ENCODE measurements at regions not wholly inside any gene's neighbourhood (a gene's known extent, or its start where the extent isn't known, plus 50 kb on each side); places are given as distances from the start of the nearest gene placed in this dataset.

GRCh38 chr7:8937204-8937603 is 503.8 kb downstream of the NXPH1 start:
- TF ChIP-seq, protein P1, sequence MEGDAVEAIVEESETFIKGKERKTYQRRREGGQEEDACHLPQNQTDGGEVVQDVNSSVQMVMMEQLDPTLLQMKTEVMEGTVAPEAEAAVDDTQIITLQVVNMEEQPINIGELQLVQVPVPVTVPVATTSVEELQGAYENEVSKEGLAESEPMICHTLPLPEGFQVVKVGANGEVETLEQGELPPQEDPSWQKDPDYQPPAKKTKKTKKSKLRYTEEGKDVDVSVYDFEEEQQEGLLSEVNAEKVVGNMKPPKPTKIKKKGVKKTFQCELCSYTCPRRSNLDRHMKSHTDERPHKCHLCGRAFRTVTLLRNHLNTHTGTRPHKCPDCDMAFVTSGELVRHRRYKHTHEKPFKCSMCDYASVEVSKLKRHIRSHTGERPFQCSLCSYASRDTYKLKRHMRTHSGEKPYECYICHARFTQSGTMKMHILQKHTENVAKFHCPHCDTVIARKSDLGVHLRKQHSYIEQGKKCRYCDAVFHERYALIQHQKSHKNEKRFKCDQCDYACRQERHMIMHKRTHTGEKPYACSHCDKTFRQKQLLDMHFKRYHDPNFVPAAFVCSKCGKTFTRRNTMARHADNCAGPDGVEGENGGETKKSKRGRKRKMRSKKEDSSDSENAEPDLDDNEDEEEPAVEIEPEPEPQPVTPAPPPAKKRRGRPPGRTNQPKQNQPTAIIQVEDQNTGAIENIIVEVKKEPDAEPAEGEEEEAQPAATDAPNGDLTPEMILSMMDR (IDR thresholded peaks at IDR 0.05; ENCODE audit: insufficient read depth, low read length, poor library complexity, severe bottlenecking), result no peak
- no peak for TF ChIP-seq EZH2phosphoT487 (conservative IDR thresholded peaks at IDR 0.05; ENCODE audit: low read length)
